ENCODE measurements at regions not wholly inside any gene's neighbourhood (a gene's known extent, or its start where the extent isn't known, plus 50 kb on each side); places are given as distances from the start of the nearest gene placed in this dataset.

GRCh38 chr2:198712485-198712884, 745.3 kb downstream of the SATB2 start:
- no peak for DNase-seq (ENCODE audit: low read depth in 2 of 2, low spot score in 1 of 2)

- no peak for DNase-seq (ENCODE audit: low read depth in 2 of 2, low spot score in 1 of 2)
Measured at GRCh38 chr2:198711484-198711883, 746.3 kb downstream of the SATB2 start.

- no peak for DNase-seq (ENCODE audit: low read depth in 2 of 2, low spot score in 1 of 2)
Measured at GRCh38 chr2:198710562-198710961, 747.2 kb downstream of the SATB2 start.

GRCh38 chr2:198706476-198707082, 751.2 kb downstream of the SATB2 start:
- DNase-seq (ENCODE audit: low read depth in 2 of 2, low spot score in 1 of 2), result no peak

- DNase-seq (ENCODE audit: low read depth in 2 of 2, low spot score in 1 of 2), result no peak
Measured at GRCh38 chr2:198703281-198703680, 754.5 kb downstream of the SATB2 start.

GRCh38 chr2:198702796-198703195, 754.9 kb downstream of the SATB2 start:
- no peak for DNase-seq (ENCODE audit: low read depth in 2 of 2, low spot score in 1 of 2)

- no peak for DNase-seq (ENCODE audit: low read depth in 2 of 2, low spot score in 1 of 2)
Measured at GRCh38 chr2:198701481-198701880, 756.3 kb downstream of the SATB2 start.

GRCh38 chr2:198700319-198700718, 757.4 kb downstream of the SATB2 start:
- no peak for DNase-seq (ENCODE audit: low read depth in 2 of 2, low spot score in 1 of 2)

GRCh38 chr2:198698230-198698629, 759.5 kb downstream of the SATB2 start:
- DNase-seq (ENCODE audit: low read depth in 2 of 2, low spot score in 1 of 2), result no peak

- DNase-seq (ENCODE audit: low read depth in 2 of 2, low spot score in 1 of 2), result no peak
Measured at GRCh38 chr2:198697794-198698193, 759.9 kb downstream of the SATB2 start.

GRCh38 chr2:198697218-198697617, 760.5 kb downstream of the SATB2 start:
- DNase-seq (ENCODE audit: low read depth in 2 of 2, low spot score in 1 of 2), result no peak

- no peak for DNase-seq (ENCODE audit: low read depth in 2 of 2, low spot score in 1 of 2)
Measured at GRCh38 chr2:198695879-198696278, 761.9 kb downstream of the SATB2 start.

- DNase-seq (ENCODE audit: low read depth in 2 of 2, low spot score in 1 of 2), result no peak
Measured at GRCh38 chr2:198692907-198693510, 764.7 kb downstream of the SATB2 start.

GRCh38 chr2:198691236-198691635, 766.5 kb downstream of the SATB2 start:
- DNase-seq (ENCODE audit: low read depth in 2 of 2, low spot score in 1 of 2), result no peak

GRCh38 chr2:198664321-198664720, 793.4 kb downstream of the SATB2 start:
- DNase-seq (ENCODE audit: low read depth in 2 of 2, low spot score in 1 of 2), result no peak

GRCh38 chr2:198662905-198663304, 794.8 kb downstream of the SATB2 start:
- no peak for DNase-seq (ENCODE audit: low read depth in 2 of 2, low spot score in 1 of 2)

- no peak for DNase-seq (ENCODE audit: low read depth in 2 of 2, low spot score in 1 of 2)
Measured at GRCh38 chr2:198660501-198660900, 797.2 kb downstream of the SATB2 start.

- DNase-seq (ENCODE audit: low read depth in 2 of 2, low spot score in 1 of 2), result no peak
Measured at GRCh38 chr2:198659096-198659870, 798.5 kb downstream of the SATB2 start.

- no peak for DNase-seq (ENCODE audit: low read depth in 2 of 2, low spot score in 1 of 2)
Measured at GRCh38 chr2:198657512-198658121, 800.1 kb downstream of the SATB2 start.

- no peak for DNase-seq (ENCODE audit: low read depth in 2 of 2, low spot score in 1 of 2)
Measured at GRCh38 chr2:198656869-198657268, 800.9 kb downstream of the SATB2 start.

- DNase-seq (ENCODE audit: low read depth in 2 of 2, low spot score in 1 of 2), result no peak
Measured at GRCh38 chr2:198654646-198655045, 803.1 kb downstream of the SATB2 start.

GRCh38 chr2:198653311-198653710, 804.4 kb downstream of the SATB2 start:
- DNase-seq (ENCODE audit: low read depth in 2 of 2, low spot score in 1 of 2), result no peak
